ENCODE measurements at regions not wholly inside any gene's neighbourhood (a gene's known extent, or its start where the extent isn't known, plus 50 kb on each side); places are given as distances from the start of the nearest gene placed in this dataset.
"Not testable (repeated sequence)": the region's sequence is repeated elsewhere in the genome, so short reads cannot be mapped to it uniquely, and the experiment has no call there.

- DNase-seq (ENCODE audit: low read depth): no peak
Observed at GRCh38 chr4:83213640-83214039, 71.0 kb downstream of the COQ2 start.

- DNase-seq (ENCODE audit: low read depth): no peak
Observed at GRCh38 chr4:83212041-83212851, 72.4 kb downstream of the COQ2 start.

- no peak for DNase-seq (ENCODE audit: low read depth)
Observed at GRCh38 chr4:83209419-83209818, 75.2 kb downstream of the COQ2 start.

- peak; percentile 43 for DNase-seq (ENCODE audit: low read depth)
Observed at GRCh38 chr4:83208371-83209365, 75.9 kb downstream of the COQ2 start.

- peak; percentile 68 for DNase-seq (ENCODE audit: low read depth)
Observed at GRCh38 chr4:83207497-83208101, 77.0 kb downstream of the COQ2 start.

GRCh38 chr4:83205760-83206159, 78.8 kb downstream of the COQ2 start:
- DNase-seq (ENCODE audit: low read depth): no peak

GRCh38 chr4:83204731-83205130, 79.9 kb downstream of the COQ2 start:
- DNase-seq (ENCODE audit: low read depth): no peak

GRCh38 chr4:83201761-83202160, 82.8 kb downstream of the COQ2 start:
- no peak for DNase-seq (ENCODE audit: low read depth)

GRCh38 chr4:83197555-83198235, 83.2 kb upstream of the PLAC8 start:
- DNase-seq (ENCODE audit: low read depth): no peak

GRCh38 chr4:83196921-83197320, 82.4 kb upstream of the PLAC8 start:
- no peak for DNase-seq (ENCODE audit: low read depth)

GRCh38 chr4:83195269-83195668, 80.7 kb upstream of the PLAC8 start:
- DNase-seq (ENCODE audit: low read depth): no peak

- DNase-seq (ENCODE audit: low read depth): not testable (repeated sequence)
Observed at GRCh38 chr4:83194588-83194987, 80.1 kb upstream of the PLAC8 start.

GRCh38 chr4:83192634-83193033, 78.1 kb upstream of the PLAC8 start:
- no peak for DNase-seq (ENCODE audit: low read depth)

- no peak for DNase-seq (ENCODE audit: low read depth)
Observed at GRCh38 chr4:83191026-83191425, 76.5 kb upstream of the PLAC8 start.

- DNase-seq (ENCODE audit: low read depth): no peak
Observed at GRCh38 chr4:83189631-83190136, 75.2 kb upstream of the PLAC8 start.

GRCh38 chr4:83180431-83180968, 66.0 kb upstream of the PLAC8 start:
- DNase-seq (ENCODE audit: low read depth): no peak

GRCh38 chr4:83179205-83179604, 64.7 kb upstream of the PLAC8 start:
- no peak for DNase-seq (ENCODE audit: low read depth)

- no peak for DNase-seq (ENCODE audit: low read depth)
Observed at GRCh38 chr4:83178029-83178428, 63.5 kb upstream of the PLAC8 start.

- DNase-seq (ENCODE audit: low read depth): no peak
Observed at GRCh38 chr4:83177182-83177581, 62.7 kb upstream of the PLAC8 start.

- no peak for DNase-seq (ENCODE audit: low read depth)
Observed at GRCh38 chr4:83174844-83175414, 60.4 kb upstream of the PLAC8 start.

- no peak for DNase-seq (ENCODE audit: low read depth)
Observed at GRCh38 chr4:83172371-83172770, 57.8 kb upstream of the PLAC8 start.

Measured in HS-5 (cell line).